ENCODE measurements at regions not wholly inside any gene's neighbourhood (a gene's known extent, or its start where the extent isn't known, plus 50 kb on each side); places are given as distances from the start of the nearest gene placed in this dataset.

DNA sequence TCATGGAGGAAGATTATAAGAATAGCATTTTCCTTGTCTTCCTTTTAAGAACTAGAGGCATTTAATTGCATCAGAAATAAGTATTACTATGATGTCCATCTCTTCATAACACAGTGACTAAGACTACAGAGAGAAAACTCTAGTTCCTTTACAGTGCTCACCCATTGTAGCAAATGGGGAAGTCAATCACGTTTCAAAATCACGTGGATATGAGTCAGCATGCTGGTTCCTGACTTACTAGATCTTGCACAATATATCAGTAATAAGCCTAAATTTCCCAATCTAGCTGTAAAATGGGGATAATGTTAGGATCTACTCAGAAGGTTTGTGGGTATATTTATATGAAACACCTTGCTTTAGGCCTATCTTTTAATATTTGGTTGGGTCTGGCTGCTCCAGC is 254.8 kb upstream of the EOMES start:
- Histone ChIP-seq H3K9me3 (ENCODE audit: control insufficient read depth, low read depth, low read length) (no peaks in the 10 kb centered on the region), H3K4me3 (ENCODE audit: control insufficient read depth in 2 of 3, extremely low read depth in 1 of 3, insufficient read depth in 2 of 3, low read depth in 1 of 3, low read length in 3 of 3) (no peak overlapping the region), H2AFZ (ENCODE audit: control insufficient read depth, low read length) (no peak overlapping the region), H3K4me1 (ENCODE audit: control insufficient read depth, extremely low read depth, insufficient read depth, low read length) (peaks cover 8% of the 10 kb centered on the region), H3K36me3 (ENCODE audit: control insufficient read depth in 2 of 2, extremely low read depth in 1 of 2, insufficient read depth in 2 of 2, low read length in 2 of 2) (no peaks in the 10 kb centered on the region), H4K20me1 (ENCODE audit: control insufficient read depth, extremely low read depth, insufficient read depth, low read length) (no peaks in the 10 kb centered on the region), H3K27ac (ENCODE audit: control insufficient read depth, insufficient read depth, low read length) (peak overlapping the region; percentile 30), H3K4me2 (ENCODE audit: control insufficient read depth, extremely low read depth, insufficient read depth, low read depth, low read length) (no peak overlapping the region), H3K9me1 (ENCODE audit: control insufficient read depth, extremely low read depth, insufficient read depth, low read length) (no peaks in the 10 kb centered on the region), H3K9ac (ENCODE audit: control insufficient read depth, extremely low read depth, insufficient read depth, low read length) (no peak overlapping the region), H3K27me3 (ENCODE audit: control insufficient read depth, extremely low read depth, insufficient read depth, low read length) (no peaks in the 10 kb centered on the region), H3K79me2 (ENCODE audit: control insufficient read depth, insufficient read depth, low read length) (no peaks in the 10 kb centered on the region)
- peak; percentile 51 for FAIRE-seq
- peak; percentile 55 for DNase-seq (ENCODE audit: low read depth, low spot score)
- dilution Hi-C loops (cut with MboI; ENCODE audit: extremely low pct_ligation_motif_present, low sequenced_read_pairs), result no loop called here
- TF ChIP-seq EZH2 (IDR thresholded peaks at IDR 0.05; ENCODE audit: low read length), result no peak
- TF ChIP-seq, protein P1, sequence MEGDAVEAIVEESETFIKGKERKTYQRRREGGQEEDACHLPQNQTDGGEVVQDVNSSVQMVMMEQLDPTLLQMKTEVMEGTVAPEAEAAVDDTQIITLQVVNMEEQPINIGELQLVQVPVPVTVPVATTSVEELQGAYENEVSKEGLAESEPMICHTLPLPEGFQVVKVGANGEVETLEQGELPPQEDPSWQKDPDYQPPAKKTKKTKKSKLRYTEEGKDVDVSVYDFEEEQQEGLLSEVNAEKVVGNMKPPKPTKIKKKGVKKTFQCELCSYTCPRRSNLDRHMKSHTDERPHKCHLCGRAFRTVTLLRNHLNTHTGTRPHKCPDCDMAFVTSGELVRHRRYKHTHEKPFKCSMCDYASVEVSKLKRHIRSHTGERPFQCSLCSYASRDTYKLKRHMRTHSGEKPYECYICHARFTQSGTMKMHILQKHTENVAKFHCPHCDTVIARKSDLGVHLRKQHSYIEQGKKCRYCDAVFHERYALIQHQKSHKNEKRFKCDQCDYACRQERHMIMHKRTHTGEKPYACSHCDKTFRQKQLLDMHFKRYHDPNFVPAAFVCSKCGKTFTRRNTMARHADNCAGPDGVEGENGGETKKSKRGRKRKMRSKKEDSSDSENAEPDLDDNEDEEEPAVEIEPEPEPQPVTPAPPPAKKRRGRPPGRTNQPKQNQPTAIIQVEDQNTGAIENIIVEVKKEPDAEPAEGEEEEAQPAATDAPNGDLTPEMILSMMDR (optimal IDR thresholded peaks at IDR 0.05 in 1 of 3, IDR thresholded peaks at IDR 0.05 in 1 of 3, conservative IDR thresholded peaks at IDR 0.05 in 1 of 3; ENCODE audit: extremely low read depth in 1 of 3, insufficient read depth in 2 of 3, low read length in 3 of 3), result no peak

DNA sequence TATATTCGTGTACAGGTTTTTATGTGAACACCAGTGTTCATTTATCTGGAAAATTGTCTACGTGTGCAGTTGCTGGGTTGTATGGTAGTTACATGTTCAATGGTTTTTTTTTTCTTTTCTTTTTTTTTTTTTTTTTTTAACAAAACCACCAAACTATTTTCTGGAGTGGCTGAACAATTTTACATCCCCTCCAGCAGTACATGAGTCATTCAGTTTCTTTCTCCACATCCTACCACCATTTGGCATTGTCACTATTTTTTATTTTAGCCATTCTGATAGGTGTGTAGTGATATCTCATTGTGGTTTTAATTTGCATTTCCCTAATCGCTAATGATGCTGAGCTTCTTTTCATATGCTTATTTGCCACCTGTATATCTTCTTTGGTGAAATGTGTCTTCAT is 256.3 kb upstream of the EOMES start:
- no peak overlapping the region for H3K4me2 ChIP-seq (ENCODE audit: control insufficient read depth, extremely low read depth, insufficient read depth, low read depth, low read length)
- H4K20me1 ChIP-seq (ENCODE audit: control insufficient read depth, extremely low read depth, insufficient read depth, low read length), result no peaks in the 10 kb centered on the region
- no peak for FAIRE-seq
- no peak overlapping the region for H3K9ac ChIP-seq (ENCODE audit: control insufficient read depth, extremely low read depth, insufficient read depth, low read length)
- H3K36me3 ChIP-seq (ENCODE audit: control insufficient read depth in 2 of 2, extremely low read depth in 1 of 2, insufficient read depth in 2 of 2, low read length in 2 of 2), result no peaks in the 10 kb centered on the region
- dilution Hi-C loops (cut with MboI; ENCODE audit: extremely low pct_ligation_motif_present, low sequenced_read_pairs), result no loop called here
- H3K27me3 ChIP-seq (ENCODE audit: control insufficient read depth, extremely low read depth, insufficient read depth, low read length), result no peaks in the 10 kb centered on the region
- DNase-seq (ENCODE audit: low read depth, low spot score), result no peak
- H3K27ac ChIP-seq (ENCODE audit: control insufficient read depth, insufficient read depth, low read length), result no peak overlapping the region
- no peak overlapping the region for H3K4me3 ChIP-seq (ENCODE audit: control insufficient read depth in 2 of 3, extremely low read depth in 1 of 3, insufficient read depth in 2 of 3, low read depth in 1 of 3, low read length in 3 of 3)
- H3K4me1 ChIP-seq (ENCODE audit: control insufficient read depth, extremely low read depth, insufficient read depth, low read length), result peaks cover 8% of the 10 kb centered on the region
- no peaks in the 10 kb centered on the region for H3K9me3 ChIP-seq (ENCODE audit: control insufficient read depth, low read depth, low read length)
- no peaks in the 10 kb centered on the region for H3K79me2 ChIP-seq (ENCODE audit: control insufficient read depth, insufficient read depth, low read length)
- TF ChIP-seq EZH2 (IDR thresholded peaks at IDR 0.05; ENCODE audit: low read length), result no peak
- TF ChIP-seq, protein P1 (optimal IDR thresholded peaks at IDR 0.05 in 1 of 3, IDR thresholded peaks at IDR 0.05 in 1 of 3, conservative IDR thresholded peaks at IDR 0.05 in 1 of 3; ENCODE audit: extremely low read depth in 1 of 3, insufficient read depth in 2 of 3, low read length in 3 of 3), result no peak
- H3K9me1 ChIP-seq (ENCODE audit: control insufficient read depth, extremely low read depth, insufficient read depth, low read length), result no peaks in the 10 kb centered on the region
- H2AFZ ChIP-seq (ENCODE audit: control insufficient read depth, low read length), result no peak overlapping the region

Measured in keratinocyte (primary cell).